ENCODE measurements at regions not wholly inside any gene's neighbourhood (a gene's known extent, or its start where the extent isn't known, plus 50 kb on each side); places are given as distances from the start of the nearest gene placed in this dataset.

GRCh38 chr2:156157670-156158069 lies 174.9 kb downstream of the NR4A2 start:
- Mint-ChIP-seq H3K27ac (no peak overlapping the region), H3K9me3 (ENCODE audit: low read depth) (no peaks in the 10 kb centered on the region), H3K4me3 (ENCODE audit: low read depth) (no peak overlapping the region), H3K36me3 (ENCODE audit: insufficient read depth) (no peaks in the 10 kb centered on the region), H3K27me3 (no peaks in the 10 kb centered on the region), H3K4me1 (ENCODE audit: low read depth) (peaks cover 35% of the 10 kb centered on the region)
- no peak for DNase-seq (ENCODE audit: low spot score, unreplicated experiment)
- TF ChIP-seq CTCF (IDR thresholded peaks at IDR 0.05; ENCODE audit: unreplicated experiment) = no peak

- no peaks in the 10 kb centered on the region for H3K36me3 Mint-ChIP-seq (ENCODE audit: insufficient read depth)
- no peaks in the 10 kb centered on the region for H3K9me3 Mint-ChIP-seq (ENCODE audit: low read depth)
- no peak for TF ChIP-seq CTCF (IDR thresholded peaks at IDR 0.05; ENCODE audit: unreplicated experiment)
- DNase-seq (ENCODE audit: low spot score, unreplicated experiment) = no peak
- no peaks in the 10 kb centered on the region for H3K27me3 Mint-ChIP-seq
- peaks cover 39% of the 10 kb centered on the region for H3K4me1 Mint-ChIP-seq (ENCODE audit: low read depth)
- H3K27ac Mint-ChIP-seq = peak overlapping the region; percentile 80
- peak overlapping the region; percentile 20 for H3K4me3 Mint-ChIP-seq (ENCODE audit: low read depth)
Observed at GRCh38 chr2:156156580-156156979, 175.9 kb downstream of the NR4A2 start.

GRCh38 chr2:156155319-156155718 lies 177.2 kb downstream of the NR4A2 start:
- H3K27me3 Mint-ChIP-seq = no peaks in the 10 kb centered on the region
- H3K9me3 Mint-ChIP-seq (ENCODE audit: low read depth) = no peaks in the 10 kb centered on the region
- TF ChIP-seq CTCF (IDR thresholded peaks at IDR 0.05; ENCODE audit: unreplicated experiment) = no peak
- no peaks in the 10 kb centered on the region for H3K36me3 Mint-ChIP-seq (ENCODE audit: insufficient read depth)
- no peak for DNase-seq (ENCODE audit: low spot score, unreplicated experiment)
- peaks cover 39% of the 10 kb centered on the region for H3K4me1 Mint-ChIP-seq (ENCODE audit: low read depth)
- no peak overlapping the region for H3K4me3 Mint-ChIP-seq (ENCODE audit: low read depth)
- no peak overlapping the region for H3K27ac Mint-ChIP-seq

- no peak for DNase-seq (ENCODE audit: low spot score, unreplicated experiment)
- H3K27me3 Mint-ChIP-seq = no peaks in the 10 kb centered on the region
- peaks cover 11% of the 10 kb centered on the region for H3K4me1 Mint-ChIP-seq (ENCODE audit: low read depth)
- no peak for TF ChIP-seq CTCF (IDR thresholded peaks at IDR 0.05; ENCODE audit: unreplicated experiment)
- H3K27ac Mint-ChIP-seq = no peak overlapping the region
- peaks cover 3% of the 10 kb centered on the region for H3K36me3 Mint-ChIP-seq (ENCODE audit: insufficient read depth)
- no peak overlapping the region for H3K4me3 Mint-ChIP-seq (ENCODE audit: low read depth)
- H3K9me3 Mint-ChIP-seq (ENCODE audit: low read depth) = no peaks in the 10 kb centered on the region
Observed at GRCh38 chr2:156151351-156151750, 181.2 kb downstream of the NR4A2 start.

GRCh38 chr2:156147594-156148330 lies 184.8 kb downstream of the NR4A2 start:
- no peak for TF ChIP-seq CTCF (IDR thresholded peaks at IDR 0.05; ENCODE audit: unreplicated experiment)
- no peak overlapping the region for H3K27ac Mint-ChIP-seq
- H3K36me3 Mint-ChIP-seq (ENCODE audit: insufficient read depth) = peaks cover 4% of the 10 kb centered on the region
- no peak overlapping the region for H3K4me3 Mint-ChIP-seq (ENCODE audit: low read depth)
- no peaks in the 10 kb centered on the region for H3K9me3 Mint-ChIP-seq (ENCODE audit: low read depth)
- H3K4me1 Mint-ChIP-seq (ENCODE audit: low read depth) = peaks cover 4% of the 10 kb centered on the region
- no peaks in the 10 kb centered on the region for H3K27me3 Mint-ChIP-seq
- no peak for DNase-seq (ENCODE audit: low spot score, unreplicated experiment)

Data from progenitor cell of endocrine pancreas (in vitro differentiated cells).